BLaER1 (cell line): ENCODE measurements at regions not wholly inside any gene's neighbourhood (a gene's known extent, or its start where the extent isn't known, plus 50 kb on each side); places are given as distances from the start of the nearest gene placed in this dataset.
A peak's percentile ranks its signal among the peaks of the same experiment; 100 is the strongest.

ENCODE experiments used
- H3K27ac ChIP-seq: shearing (Covaris generic); formaldehyde crosslinking; 2 replicates; pipeline ENCODE4 v1.8.1; 2022
- H3K27me3 ChIP-seq: shearing (Covaris generic); formaldehyde crosslinking; 2 replicates; pipeline ENCODE4 v1.8.1; 2022
- H3K36me3 ChIP-seq: shearing (Covaris generic); formaldehyde crosslinking; 2 replicates; pipeline ENCODE4 v1.8.1; 2022
- H3K4me1 ChIP-seq: shearing (Covaris generic); formaldehyde crosslinking; 2 replicates; pipeline ENCODE4 v1.8.1; 2022
- H3K4me2 ChIP-seq: shearing (Covaris generic); formaldehyde crosslinking; 2 replicates; pipeline ENCODE4 v1.8.1; 2022
- H3K4me3 ChIP-seq: shearing (Covaris generic); formaldehyde crosslinking; 2 replicates; pipeline ENCODE4 v1.8.1; 2022
- H3K9ac ChIP-seq: shearing (Covaris generic); formaldehyde crosslinking; 2 replicates; pipeline ENCODE4 v1.8.1; 2022
- H3K9me3 ChIP-seq: shearing (Covaris generic); formaldehyde crosslinking; 2 replicates; pipeline ENCODE4 v1.8.1; 2022
- H4K20me1 ChIP-seq: shearing (Covaris generic); formaldehyde crosslinking; 2 replicates; pipeline ENCODE4 v1.8.1; 2022
- Cebpa-rat ChIP-seq: shearing (Covaris generic); IDR thresholded peaks from 2 replicates; pipeline ENCODE4 v1.8.1; 2022

- TF ChIP-seq Cebpa-rat = no peak
- Histone ChIP-seq H3K4me3 (no peak overlapping the region), H3K4me2 (no peak overlapping the region)
These were observed 132.5 kb upstream of the LHCGR start for GRCh38 chr2:48888066-48888465.

GRCh38 chr2:48886919-48887318 lies 131.4 kb upstream of the LHCGR start:
- no peak overlapping the region for H3K4me3 ChIP-seq
- H3K4me1 ChIP-seq = no peaks in the 10 kb centered on the region
- H3K9me3 ChIP-seq = no peaks in the 10 kb centered on the region
- H4K20me1 ChIP-seq = no peaks in the 10 kb centered on the region
- H3K36me3 ChIP-seq = no peaks in the 10 kb centered on the region
- H3K4me2 ChIP-seq = no peak overlapping the region
- H3K27me3 ChIP-seq = no peaks in the 10 kb centered on the region
- H3K9ac ChIP-seq = no peak overlapping the region
- H3K27ac ChIP-seq = no peak overlapping the region
- no peak for TF ChIP-seq Cebpa-rat

More at GRCh38 chr2:48888066-48888465, 132.5 kb upstream of the LHCGR start:
- H3K4me1 ChIP-seq = no peaks in the 10 kb centered on the region
- H3K27me3 ChIP-seq = no peaks in the 10 kb centered on the region
- no peaks in the 10 kb centered on the region for H3K9me3 ChIP-seq
- H3K36me3 ChIP-seq = no peaks in the 10 kb centered on the region
- no peaks in the 10 kb centered on the region for H4K20me1 ChIP-seq
- H3K27ac ChIP-seq = no peak overlapping the region
- no peak overlapping the region for H3K9ac ChIP-seq

GRCh38 chr2:48885841-48886240 lies 130.3 kb upstream of the LHCGR start:
- H3K27me3 ChIP-seq = no peaks in the 10 kb centered on the region
- no peaks in the 10 kb centered on the region for H3K9me3 ChIP-seq
- no peaks in the 10 kb centered on the region for H3K36me3 ChIP-seq
- no peak overlapping the region for H3K9ac ChIP-seq
- TF ChIP-seq Cebpa-rat = no peak
- no peaks in the 10 kb centered on the region for H4K20me1 ChIP-seq
- H3K27ac ChIP-seq = no peak overlapping the region
- no peak overlapping the region for H3K4me2 ChIP-seq
- no peaks in the 10 kb centered on the region for H3K4me1 ChIP-seq
- no peak overlapping the region for H3K4me3 ChIP-seq

- no peak for TF ChIP-seq Cebpa-rat
- no peak overlapping the region for H3K9ac ChIP-seq
- no peaks in the 10 kb centered on the region for H3K36me3 ChIP-seq
- no peaks in the 10 kb centered on the region for H3K27me3 ChIP-seq
- H3K27ac ChIP-seq = no peak overlapping the region
- no peak overlapping the region for H3K4me2 ChIP-seq
- no peaks in the 10 kb centered on the region for H4K20me1 ChIP-seq
- H3K4me1 ChIP-seq = no peaks in the 10 kb centered on the region
- H3K4me3 ChIP-seq = no peak overlapping the region
- no peaks in the 10 kb centered on the region for H3K9me3 ChIP-seq
These were observed 128.1 kb upstream of the LHCGR start for GRCh38 chr2:48883661-48884060.

- H4K20me1 ChIP-seq = no peaks in the 10 kb centered on the region
- H3K4me1 ChIP-seq = no peaks in the 10 kb centered on the region
- no peak overlapping the region for H3K4me3 ChIP-seq
- no peaks in the 10 kb centered on the region for H3K9me3 ChIP-seq
- no peaks in the 10 kb centered on the region for H3K27me3 ChIP-seq
- H3K36me3 ChIP-seq = no peaks in the 10 kb centered on the region
- no peak overlapping the region for H3K9ac ChIP-seq
- H3K27ac ChIP-seq = no peak overlapping the region
- TF ChIP-seq Cebpa-rat = no peak
- no peak overlapping the region for H3K4me2 ChIP-seq
These were observed 118.8 kb upstream of the LHCGR start for GRCh38 chr2:48874282-48874681.

- no peaks in the 10 kb centered on the region for H3K9me3 ChIP-seq
- H3K4me1 ChIP-seq = no peaks in the 10 kb centered on the region
- H3K36me3 ChIP-seq = no peaks in the 10 kb centered on the region
- H3K27ac ChIP-seq = no peak overlapping the region
- no peak overlapping the region for H3K4me2 ChIP-seq
- H4K20me1 ChIP-seq = no peaks in the 10 kb centered on the region
- TF ChIP-seq Cebpa-rat = no peak
- no peak overlapping the region for H3K9ac ChIP-seq
- H3K4me3 ChIP-seq = no peak overlapping the region
- H3K27me3 ChIP-seq = no peaks in the 10 kb centered on the region
These were observed 118.1 kb upstream of the LHCGR start for GRCh38 chr2:48873666-48874065.

GRCh38 chr2:48870942-48871341 lies 115.4 kb upstream of the LHCGR start:
- no peaks in the 10 kb centered on the region for H3K4me1 ChIP-seq
- no peaks in the 10 kb centered on the region for H3K27me3 ChIP-seq
- no peaks in the 10 kb centered on the region for H4K20me1 ChIP-seq
- no peak overlapping the region for H3K9ac ChIP-seq
- no peak for TF ChIP-seq Cebpa-rat
- H3K36me3 ChIP-seq = no peaks in the 10 kb centered on the region
- H3K9me3 ChIP-seq = no peaks in the 10 kb centered on the region
- no peak overlapping the region for H3K4me3 ChIP-seq
- no peak overlapping the region for H3K4me2 ChIP-seq
- no peak overlapping the region for H3K27ac ChIP-seq

- Histone ChIP-seq H3K4me1 (no peaks in the 10 kb centered on the region), H3K9ac (no peak overlapping the region), H3K36me3 (no peaks in the 10 kb centered on the region), H3K27me3 (no peaks in the 10 kb centered on the region), H3K4me2 (no peak overlapping the region), H3K4me3 (no peak overlapping the region), H3K27ac (no peak overlapping the region), H4K20me1 (no peaks in the 10 kb centered on the region), H3K9me3 (no peaks in the 10 kb centered on the region)
- TF ChIP-seq Cebpa-rat = no peak
These were observed 115.0 kb upstream of the LHCGR start for GRCh38 chr2:48870503-48870902.

- H3K4me3 ChIP-seq = no peak overlapping the region
- H3K4me1 ChIP-seq = no peaks in the 10 kb centered on the region
- H3K36me3 ChIP-seq = no peaks in the 10 kb centered on the region
- TF ChIP-seq Cebpa-rat = no peak
- no peaks in the 10 kb centered on the region for H3K9me3 ChIP-seq
- H3K9ac ChIP-seq = no peak overlapping the region
- H3K27ac ChIP-seq = no peak overlapping the region
- H3K27me3 ChIP-seq = no peaks in the 10 kb centered on the region
- H3K4me2 ChIP-seq = no peak overlapping the region
- no peaks in the 10 kb centered on the region for H4K20me1 ChIP-seq
These were observed 110.2 kb upstream of the LHCGR start for GRCh38 chr2:48865704-48866103.

GRCh38 chr2:48860380-48860779 lies 104.9 kb upstream of the LHCGR start:
- H3K4me2 ChIP-seq = peak overlapping the region; percentile 23; the same call in 1 of the 2 replicates
- H3K27me3 ChIP-seq = no peaks in the 10 kb centered on the region
- no peaks in the 10 kb centered on the region for H3K9me3 ChIP-seq
- no peaks in the 10 kb centered on the region for H3K36me3 ChIP-seq
- no peak overlapping the region for H3K27ac ChIP-seq
- no peak overlapping the region for H3K9ac ChIP-seq
- H3K4me3 ChIP-seq = no peak overlapping the region
- no peaks in the 10 kb centered on the region for H4K20me1 ChIP-seq
- TF ChIP-seq Cebpa-rat = no peak
- H3K4me1 ChIP-seq = peaks cover 7% of the 10 kb centered on the region; the same call in 1 of the 2 replicates

- no peaks in the 10 kb centered on the region for H3K9me3 ChIP-seq
- H3K27me3 ChIP-seq = no peaks in the 10 kb centered on the region
- H3K36me3 ChIP-seq = no peaks in the 10 kb centered on the region
- H3K27ac ChIP-seq = no peak overlapping the region
- no peak overlapping the region for H3K9ac ChIP-seq
- peaks cover 7% of the 10 kb centered on the region; the same call in 1 of the 2 replicates for H3K4me1 ChIP-seq
- no peak for TF ChIP-seq Cebpa-rat
- no peak overlapping the region for H3K4me2 ChIP-seq
- no peaks in the 10 kb centered on the region for H4K20me1 ChIP-seq
- H3K4me3 ChIP-seq = no peak overlapping the region
These were observed 101.1 kb upstream of the LHCGR start for GRCh38 chr2:48856657-48857056.
